NB4 (cell line): ENCODE measurements at regions not wholly inside any gene's neighbourhood (a gene's known extent, or its start where the extent isn't known, plus 50 kb on each side); places are given as distances from the start of the nearest gene placed in this dataset.

Experiments used
- CTCF ChIP-seq: IDR thresholded peaks from one replicate; pipeline ENCODE4 v1.5.1; 2012; ENCODE audit warnings: low read depth, low read length
- POLR2A ChIP-seq: IDR thresholded peaks from 2 replicates; pipeline ENCODE4 v1.6.1; 2011; ENCODE audit warnings: mild to moderate bottlenecking; ENCODE audit not compliant: insufficient read length; ENCODE audit errors: extremely low read depth
- TF ChIP-seq, protein P1 (sequence below): IDR thresholded peaks from 2 replicates; pipeline ENCODE4 v1.6.1; 2011; ENCODE audit warnings: low read depth, low read length

- TF ChIP-seq CTCF (no peak), POLR2A (no peak)
- TF ChIP-seq, protein P1, sequence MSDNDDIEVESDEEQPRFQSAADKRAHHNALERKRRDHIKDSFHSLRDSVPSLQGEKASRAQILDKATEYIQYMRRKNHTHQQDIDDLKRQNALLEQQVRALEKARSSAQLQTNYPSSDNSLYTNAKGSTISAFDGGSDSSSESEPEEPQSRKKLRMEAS: no peak
Observed at GRCh38 chr2:226664140-226664539, 135.5 kb downstream of the IRS1 start.
